Neural progenitor cell (in vitro differentiated cells): ENCODE measurements at regions not wholly inside any gene's neighbourhood (a gene's known extent, or its start where the extent isn't known, plus 50 kb on each side); places are given as distances from the start of the nearest gene placed in this dataset.

Experiments
- DNase-seq: peaks from one replicate; pipeline ENCODE4 v3.0.0-alpha.2; 2016; ENCODE audit warnings: low spot score
- H2AFZ ChIP-seq: fragments of 200-600 bp; sonication (generic); replicated peaks from 2 replicates; pipeline ENCODE4 v1.6.1; 2016; ENCODE audit warnings: antibody characterized with exemption
- H3F3A ChIP-seq: fragments of 200-600 bp; sonication (generic); 2 replicates; pipeline ENCODE4 v1.6.1; 2016; ENCODE audit warnings: antibody characterized with exemption, low read depth
- H3K27ac ChIP-seq: fragments of 200-600 bp; sonication (generic); 2 replicates; pipeline ENCODE4 v1.5.1; 2016; ENCODE audit warnings: mild to moderate bottlenecking
- H3K27me3 ChIP-seq: fragments of 200-600 bp; sonication (generic); 2 replicates; pipeline ENCODE4 v1.6.1; 2016; ENCODE audit warnings: mild to moderate bottlenecking, moderate library complexity
- H3K36me3 ChIP-seq: fragments of 200-600 bp; sonication (generic); 2 replicates; pipeline ENCODE4 v1.5.1; 2016
- H3K4me1 ChIP-seq: fragments of 200-600 bp; sonication (generic); 2 replicates; pipeline ENCODE4 v1.6.1; 2016; ENCODE audit warnings: mixed run types
- H3K4me2 ChIP-seq: fragments of 200-600 bp; sonication (generic); 2 replicates; pipeline ENCODE4 v1.6.1; 2016
- H3K4me3 ChIP-seq: fragments of 200-600 bp; sonication (generic); 2 replicates; pipeline ENCODE4 v1.5.1; 2016
- H3K79me2 ChIP-seq: fragments of 200-600 bp; sonication (generic); 2 replicates; pipeline ENCODE4 v1.6.1; 2016; ENCODE audit warnings: low read depth
- H3K9ac ChIP-seq: fragments of 200-600 bp; sonication (generic); 2 replicates; pipeline ENCODE4 v1.6.1; 2016
- H3K9me3 ChIP-seq: fragments of 200-600 bp; sonication (generic); 2 replicates; pipeline ENCODE4 v1.5.1; 2016; ENCODE audit warnings: low read depth
- H4K20me1 ChIP-seq: fragments of 200-600 bp; sonication (generic); 2 replicates; pipeline ENCODE4 v1.6.1; 2016; ENCODE audit warnings: low read depth
- H3K27ac Mint-ChIP-seq: 3 replicates; pipeline ENCODE4 v1.8.0; 2021; ENCODE audit warnings: mixed read lengths
- H3K27me3 Mint-ChIP-seq: 2 replicates; pipeline ENCODE4 v1.8.0; 2022; ENCODE audit warnings: low read depth, mild to moderate bottlenecking, inconsistent platforms, moderate library complexity, mixed read lengths; ENCODE audit not compliant: insufficient read depth
- H3K36me3 Mint-ChIP-seq: 3 replicates; pipeline ENCODE4 v1.8.0; 2021; ENCODE audit warnings: mixed read lengths
- H3K4me1 Mint-ChIP-seq: 3 replicates; pipeline ENCODE4 v1.8.0; 2021; ENCODE audit warnings: mixed read lengths
- H3K4me3 Mint-ChIP-seq: 3 replicates; pipeline ENCODE4 v1.8.0; 2021; ENCODE audit warnings: mild to moderate bottlenecking, moderate library complexity, mixed read lengths
- H3K9me3 Mint-ChIP-seq: 3 replicates; pipeline ENCODE4 v1.8.0; 2020; ENCODE audit warnings: mixed read lengths
- EZH2 ChIP-seq: fragments of 200-600 bp; sonication (generic); IDR thresholded peaks from 2 replicates; pipeline ENCODE4 v1.6.1; 2017; ENCODE audit warnings: antibody characterized with exemption, mild to moderate bottlenecking, moderate library complexity
- EZH2phosphoT487 ChIP-seq: fragments of 200-600 bp; sonication (generic); IDR thresholded peaks from 2 replicates; pipeline ENCODE4 v1.6.1; 2017; ENCODE audit warnings: antibody characterized with exemption
- TF ChIP-seq, protein P1 (sequence below): fragments of 200-600 bp; sonication (generic); IDR thresholded peaks from 2 replicates; pipeline ENCODE4 v1.5.1; 2017; ENCODE audit warnings: antibody characterized with exemption, mild to moderate bottlenecking

DNA sequence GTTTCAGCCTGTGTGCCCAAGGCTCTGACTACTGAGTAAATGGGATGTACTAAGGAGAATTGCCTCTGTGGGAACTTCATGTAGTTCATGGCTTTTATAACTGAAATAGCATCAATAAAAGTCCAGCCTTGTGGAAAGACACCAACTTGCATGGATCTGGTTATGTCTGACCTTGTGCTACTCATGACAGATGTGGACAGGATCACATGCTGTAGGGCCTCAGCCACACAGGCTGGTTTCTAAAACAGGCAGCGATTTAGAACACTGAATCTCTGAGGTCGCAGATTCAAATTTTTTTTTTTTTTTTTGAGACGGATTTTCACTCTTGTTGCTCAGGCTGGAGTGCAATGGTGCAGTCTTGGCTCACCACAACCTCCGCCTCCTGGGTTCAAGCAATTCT is 66.5 kb upstream of the SPIN1 start:
- H3K79me2 ChIP-seq = no peaks in the 10 kb centered on the region
- Mint-ChIP-seq H3K27ac (no peak overlapping the region), H3K27me3 (peaks cover 2% of the 10 kb centered on the region), H3K4me3 (no peak overlapping the region), H3K4me1 (no peaks in the 10 kb centered on the region), H3K36me3 (no peaks in the 10 kb centered on the region), H3K9me3 (no peaks in the 10 kb centered on the region)
- no peaks in the 10 kb centered on the region for H3K9me3 ChIP-seq
- TF ChIP-seq EZH2phosphoT487 (no peak), EZH2 (no peak)
- TF ChIP-seq, protein P1, sequence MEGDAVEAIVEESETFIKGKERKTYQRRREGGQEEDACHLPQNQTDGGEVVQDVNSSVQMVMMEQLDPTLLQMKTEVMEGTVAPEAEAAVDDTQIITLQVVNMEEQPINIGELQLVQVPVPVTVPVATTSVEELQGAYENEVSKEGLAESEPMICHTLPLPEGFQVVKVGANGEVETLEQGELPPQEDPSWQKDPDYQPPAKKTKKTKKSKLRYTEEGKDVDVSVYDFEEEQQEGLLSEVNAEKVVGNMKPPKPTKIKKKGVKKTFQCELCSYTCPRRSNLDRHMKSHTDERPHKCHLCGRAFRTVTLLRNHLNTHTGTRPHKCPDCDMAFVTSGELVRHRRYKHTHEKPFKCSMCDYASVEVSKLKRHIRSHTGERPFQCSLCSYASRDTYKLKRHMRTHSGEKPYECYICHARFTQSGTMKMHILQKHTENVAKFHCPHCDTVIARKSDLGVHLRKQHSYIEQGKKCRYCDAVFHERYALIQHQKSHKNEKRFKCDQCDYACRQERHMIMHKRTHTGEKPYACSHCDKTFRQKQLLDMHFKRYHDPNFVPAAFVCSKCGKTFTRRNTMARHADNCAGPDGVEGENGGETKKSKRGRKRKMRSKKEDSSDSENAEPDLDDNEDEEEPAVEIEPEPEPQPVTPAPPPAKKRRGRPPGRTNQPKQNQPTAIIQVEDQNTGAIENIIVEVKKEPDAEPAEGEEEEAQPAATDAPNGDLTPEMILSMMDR = no peak
- H4K20me1 ChIP-seq = no peaks in the 10 kb centered on the region
- H3F3A ChIP-seq = no peaks in the 10 kb centered on the region
- H3K4me2 ChIP-seq = no peak overlapping the region
- no peak overlapping the region for H3K4me3 ChIP-seq
- no peaks in the 10 kb centered on the region for H3K4me1 ChIP-seq
- H3K27ac ChIP-seq = no peak overlapping the region
- no peak overlapping the region for H3K9ac ChIP-seq
- H3K36me3 ChIP-seq = no peaks in the 10 kb centered on the region
- no peaks in the 10 kb centered on the region for H3K27me3 ChIP-seq
- no peak overlapping the region for H2AFZ ChIP-seq
- DNase-seq = no peak

DNA sequence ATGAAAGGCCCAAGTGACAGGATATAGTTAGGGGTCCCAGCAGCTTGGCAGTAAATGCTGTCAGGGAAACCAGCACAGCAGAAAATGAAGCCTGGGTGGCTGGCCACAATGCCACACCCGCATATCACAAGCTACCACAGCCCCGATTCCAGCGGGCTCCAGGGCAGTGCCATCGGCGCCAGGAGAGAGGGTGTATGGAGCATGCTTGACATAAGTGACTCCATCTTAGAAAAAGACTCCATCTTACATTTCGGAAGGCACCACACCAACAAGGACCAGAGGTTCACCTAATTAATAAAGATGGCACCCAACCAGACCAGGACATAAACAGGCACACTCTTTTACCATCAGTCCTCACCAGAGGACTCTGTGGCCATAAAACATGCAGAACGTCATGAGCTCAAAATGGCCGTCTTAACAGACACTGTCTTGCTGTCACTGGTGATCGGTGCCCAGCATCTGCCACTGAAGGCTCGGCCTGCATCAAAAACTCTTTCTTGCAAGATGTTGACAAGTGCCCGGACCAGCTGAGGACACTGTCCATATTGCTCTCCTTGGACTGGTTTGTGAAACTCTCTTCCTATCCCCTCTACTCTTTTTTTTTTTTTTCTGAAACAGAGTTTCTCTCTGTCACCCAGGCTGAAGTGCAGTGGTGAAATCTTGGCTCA is 67.4 kb upstream of the SPIN1 start:
- H3K27me3 Mint-ChIP-seq = peaks cover 2% of the 10 kb centered on the region

DNA sequence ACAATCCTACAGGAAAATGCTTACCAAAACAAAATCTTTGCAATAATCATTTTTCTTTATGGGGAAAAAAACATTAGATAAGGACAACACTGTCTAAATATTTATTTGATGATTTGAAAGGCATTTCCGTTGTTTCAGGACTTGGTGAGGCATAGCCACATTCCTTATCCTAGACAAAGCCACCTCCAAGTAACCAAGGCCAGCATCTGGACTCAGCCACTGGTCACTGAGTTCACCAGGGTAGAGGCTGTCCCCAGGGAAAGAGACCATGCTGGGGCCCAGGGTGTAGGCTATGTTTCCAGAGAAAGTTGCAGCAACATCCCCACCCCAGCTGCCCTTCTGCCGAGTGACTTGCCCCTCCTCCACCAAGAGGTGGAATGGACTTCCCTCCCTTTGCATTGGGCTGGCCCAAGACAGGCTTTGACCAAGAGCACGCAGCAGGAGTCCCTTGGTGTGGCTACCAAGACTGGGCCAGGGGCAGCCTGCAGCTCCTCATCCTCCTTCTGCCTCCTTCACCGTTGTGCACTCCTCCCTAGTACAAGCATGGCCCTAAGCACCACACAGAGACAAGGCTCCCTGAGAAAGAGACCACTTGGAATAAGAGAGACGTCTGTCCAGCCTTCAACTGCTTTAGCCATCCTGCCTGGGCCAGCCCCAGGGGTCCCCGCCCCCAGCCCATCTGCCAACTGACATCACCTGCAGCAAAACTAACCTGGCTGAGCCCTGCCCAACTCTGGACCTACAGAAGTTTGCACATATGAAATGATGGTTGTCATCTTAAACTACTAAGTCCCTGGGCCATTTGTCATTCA is 68.1 kb upstream of the SPIN1 start:
- no peaks in the 10 kb centered on the region for H3F3A ChIP-seq
- no peaks in the 10 kb centered on the region for H4K20me1 ChIP-seq
- Mint-ChIP-seq H3K36me3 (no peaks in the 10 kb centered on the region), H3K4me1 (no peaks in the 10 kb centered on the region), H3K9me3 (peaks cover 2% of the 10 kb centered on the region), H3K4me3 (no peak overlapping the region), H3K27ac (no peak overlapping the region), H3K27me3 (peaks cover 2% of the 10 kb centered on the region)
- H3K4me1 ChIP-seq = no peaks in the 10 kb centered on the region
- H3K9me3 ChIP-seq = no peaks in the 10 kb centered on the region
- H3K4me3 ChIP-seq = no peak overlapping the region
- no peaks in the 10 kb centered on the region for H3K36me3 ChIP-seq
- H3K27me3 ChIP-seq = no peaks in the 10 kb centered on the region
- no peak for TF ChIP-seq EZH2
- TF ChIP-seq EZH2phosphoT487 = no peak
- TF ChIP-seq, protein P1 = no peak
- no peak for DNase-seq
- H2AFZ ChIP-seq = no peak overlapping the region
- H3K79me2 ChIP-seq = no peaks in the 10 kb centered on the region
- no peak overlapping the region for H3K27ac ChIP-seq
- H3K9ac ChIP-seq = no peak overlapping the region
- H3K4me2 ChIP-seq = no peak overlapping the region

More for the DNA sequence above, 67.4 kb upstream of the SPIN1 start:
- H3K9ac ChIP-seq = no peak overlapping the region
- H3K27me3 ChIP-seq = no peaks in the 10 kb centered on the region
- Mint-ChIP-seq H3K4me1 (no peaks in the 10 kb centered on the region), H3K4me3 (no peak overlapping the region), H3K36me3 (no peaks in the 10 kb centered on the region), H3K9me3 (peaks cover 2% of the 10 kb centered on the region), H3K27ac (no peak overlapping the region)
- H3K4me3 ChIP-seq = no peak overlapping the region
- DNase-seq = no peak
- no peak overlapping the region for H3K4me2 ChIP-seq
- H3K27ac ChIP-seq = no peak overlapping the region
- TF ChIP-seq EZH2phosphoT487 = no peak
- TF ChIP-seq EZH2 = no peak
- TF ChIP-seq, protein P1 = no peak
- no peaks in the 10 kb centered on the region for H3K79me2 ChIP-seq
- no peaks in the 10 kb centered on the region for H3F3A ChIP-seq
- H2AFZ ChIP-seq = no peak overlapping the region
- no peaks in the 10 kb centered on the region for H3K9me3 ChIP-seq
- no peaks in the 10 kb centered on the region for H4K20me1 ChIP-seq
- no peaks in the 10 kb centered on the region for H3K36me3 ChIP-seq
- H3K4me1 ChIP-seq = no peaks in the 10 kb centered on the region
